Activated naive CD8-positive, alpha-beta T cell treated with anti-CD3 and anti-CD28 coated beads, Interleukin-2, amount 10 ng/mL, durations not matched to agents 7 days and 5 days (primary cell): ENCODE measurements at regions not wholly inside any gene's neighbourhood (a gene's known extent, or its start where the extent isn't known, plus 50 kb on each side); places are given as distances from the start of the nearest gene placed in this dataset.
A peak's percentile ranks its signal among the peaks of the same experiment; 100 is the strongest.
"Not testable (repeated sequence)": the region's sequence is repeated elsewhere in the genome, so short reads cannot be mapped to it uniquely, and the experiment has no call there.

ENCODE experiments used
- ATAC-seq: fragments of 150-1000 bp; cut with Tn5 transposase; one replicate; pipeline ENCODE4 v1.10.0; 2021; ENCODE audit warnings: low read depth, moderate library complexity
- POLR2A ChIA-PET: fragments of 350-600 bp; sonication (Branson Sonifier 250); formaldehyde crosslinking; loops from one replicate; lab custom pipeline; 2021; ENCODE audit warnings: antibody characterized with exemption; lab: Charles Lee
- DNase-seq: peaks from one replicate; pipeline ENCODE4 v3.0.0; 2021
- H3K27ac Mint-ChIP-seq: one replicate; pipeline ENCODE4 v1.8.0; 2022; ENCODE audit warnings: mild to moderate bottlenecking, mixed read lengths
- H3K27me3 Mint-ChIP-seq: one replicate; pipeline ENCODE4 v1.8.0; 2022; ENCODE audit warnings: mild to moderate bottlenecking, moderate library complexity, mixed read lengths
- H3K36me3 Mint-ChIP-seq: one replicate; pipeline ENCODE4 v1.8.0; 2021; ENCODE audit warnings: mild to moderate bottlenecking, mixed read lengths
- H3K4me1 Mint-ChIP-seq: one replicate; pipeline ENCODE4 v1.8.0; 2021; ENCODE audit warnings: mixed read lengths
- H3K4me3 Mint-ChIP-seq: one replicate; pipeline ENCODE4 v1.8.0; 2022; ENCODE audit warnings: mild to moderate bottlenecking, moderate library complexity, mixed read lengths
- H3K9me3 Mint-ChIP-seq: one replicate; pipeline ENCODE4 v1.8.0; 2021; ENCODE audit warnings: mixed read lengths

GRCh38 chr1:143831479-143832378 lies 140.1 kb downstream of the FAM72C start:
- DNase-seq, H3K27ac Mint-ChIP-seq, H3K9me3 Mint-ChIP-seq, H3K4me3 Mint-ChIP-seq, POLR2A ChIA-PET, H3K27me3 Mint-ChIP-seq, H3K4me1 Mint-ChIP-seq, H3K36me3 Mint-ChIP-seq, ATAC-seq: not testable (repeated sequence)

GRCh38 chr1:143826162-143826561 lies 145.6 kb downstream of the FAM72C start:
- H3K4me3 Mint-ChIP-seq, POLR2A ChIA-PET, H3K27me3 Mint-ChIP-seq, H3K27ac Mint-ChIP-seq, H3K4me1 Mint-ChIP-seq, H3K36me3 Mint-ChIP-seq, ATAC-seq, DNase-seq, H3K9me3 Mint-ChIP-seq: not testable (repeated sequence)

GRCh38 chr1:143824266-143824665 lies 147.5 kb downstream of the FAM72C start:
- H3K9me3 Mint-ChIP-seq, H3K4me1 Mint-ChIP-seq, DNase-seq, POLR2A ChIA-PET, H3K27ac Mint-ChIP-seq, ATAC-seq, H3K4me3 Mint-ChIP-seq, H3K27me3 Mint-ChIP-seq, H3K36me3 Mint-ChIP-seq: not testable (repeated sequence)

GRCh38 chr1:143820058-143820457 lies 151.7 kb downstream of the FAM72C start:
- H3K4me1 Mint-ChIP-seq, H3K4me3 Mint-ChIP-seq, H3K36me3 Mint-ChIP-seq, ATAC-seq, H3K27me3 Mint-ChIP-seq, DNase-seq, POLR2A ChIA-PET, H3K9me3 Mint-ChIP-seq, H3K27ac Mint-ChIP-seq: not testable (repeated sequence)

- H3K36me3 Mint-ChIP-seq, POLR2A ChIA-PET, H3K27me3 Mint-ChIP-seq, H3K4me1 Mint-ChIP-seq, H3K27ac Mint-ChIP-seq, ATAC-seq, DNase-seq, H3K9me3 Mint-ChIP-seq, H3K4me3 Mint-ChIP-seq: not testable (repeated sequence)
Observed at GRCh38 chr1:143816369-143816768, 155.4 kb downstream of the FAM72C start.

- not testable (repeated sequence) for H3K36me3 Mint-ChIP-seq, H3K4me3 Mint-ChIP-seq
Observed at GRCh38 chr1:143805374-143805773, 166.4 kb downstream of the FAM72C start.

GRCh38 chr1:143804707-143805356 lies 167.0 kb downstream of the FAM72C start:
- ATAC-seq, H3K27me3 Mint-ChIP-seq, POLR2A ChIA-PET, H3K4me1 Mint-ChIP-seq, H3K36me3 Mint-ChIP-seq, H3K9me3 Mint-ChIP-seq, H3K27ac Mint-ChIP-seq, DNase-seq: not testable (repeated sequence)
- H3K4me3 Mint-ChIP-seq, result peak overlapping the region; percentile 19

More at GRCh38 chr1:143805374-143805773, 166.4 kb downstream of the FAM72C start:
- DNase-seq, POLR2A ChIA-PET, H3K9me3 Mint-ChIP-seq, H3K27ac Mint-ChIP-seq, H3K4me1 Mint-ChIP-seq, ATAC-seq, H3K27me3 Mint-ChIP-seq: not testable (repeated sequence)

- DNase-seq (peak; percentile 30), ATAC-seq (peak; percentile 26)
- H3K9me3 Mint-ChIP-seq, POLR2A ChIA-PET, H3K27me3 Mint-ChIP-seq, H3K27ac Mint-ChIP-seq, H3K4me1 Mint-ChIP-seq, H3K36me3 Mint-ChIP-seq: not testable (repeated sequence)
- peak overlapping the region; percentile 71 for H3K4me3 Mint-ChIP-seq
Observed at GRCh38 chr1:143803927-143804411, 167.8 kb downstream of the FAM72C start.

- H3K4me3 Mint-ChIP-seq, H3K36me3 Mint-ChIP-seq, H3K4me1 Mint-ChIP-seq, H3K27ac Mint-ChIP-seq, DNase-seq, H3K27me3 Mint-ChIP-seq, ATAC-seq, POLR2A ChIA-PET, H3K9me3 Mint-ChIP-seq: not testable (repeated sequence)
Observed at GRCh38 chr1:143803095-143803494, 168.7 kb downstream of the FAM72C start.

GRCh38 chr1:143799568-143800187 lies 172.1 kb downstream of the FAM72C start:
- H3K4me1 Mint-ChIP-seq, H3K9me3 Mint-ChIP-seq, H3K4me3 Mint-ChIP-seq, H3K36me3 Mint-ChIP-seq, DNase-seq, H3K27me3 Mint-ChIP-seq, POLR2A ChIA-PET, H3K27ac Mint-ChIP-seq: not testable (repeated sequence)
- peak; percentile 45 for ATAC-seq

GRCh38 chr1:143796369-143796768 lies 175.4 kb downstream of the FAM72C start:
- H3K4me1 Mint-ChIP-seq, H3K27ac Mint-ChIP-seq, H3K9me3 Mint-ChIP-seq, H3K36me3 Mint-ChIP-seq, POLR2A ChIA-PET, H3K27me3 Mint-ChIP-seq, DNase-seq, ATAC-seq, H3K4me3 Mint-ChIP-seq: not testable (repeated sequence)

GRCh38 chr1:143792047-143792937 lies 179.5 kb downstream of the FAM72C start:
- POLR2A ChIA-PET, H3K27me3 Mint-ChIP-seq, H3K4me1 Mint-ChIP-seq, H3K27ac Mint-ChIP-seq, H3K4me3 Mint-ChIP-seq, H3K36me3 Mint-ChIP-seq, DNase-seq, H3K9me3 Mint-ChIP-seq: not testable (repeated sequence)
- ATAC-seq, result peak; percentile 47

- POLR2A ChIA-PET, H3K4me1 Mint-ChIP-seq, H3K27me3 Mint-ChIP-seq, H3K36me3 Mint-ChIP-seq, H3K9me3 Mint-ChIP-seq, H3K27ac Mint-ChIP-seq, H3K4me3 Mint-ChIP-seq, DNase-seq: not testable (repeated sequence)
- ATAC-seq, result peak; percentile 24
Observed at GRCh38 chr1:143786381-143786780, 185.4 kb downstream of the FAM72C start.
